ENCODE measurements at regions not wholly inside any gene's neighbourhood (a gene's known extent, or its start where the extent isn't known, plus 50 kb on each side); places are given as distances from the start of the nearest gene placed in this dataset.

GRCh38 chr5:128633901-128634300 lies 95.9 kb upstream of the FBN2 start:
- H3K27ac ChIP-seq (ENCODE audit: low read length), result no peak overlapping the region
- intact Hi-C loops (cut with DNase I), result no loop called here
- no peaks in the 10 kb centered on the region for H3K9me3 ChIP-seq (ENCODE audit: control insufficient read depth, low read length)
- DNase-seq, result no peak
- no peaks in the 10 kb centered on the region for H3K27me3 ChIP-seq (ENCODE audit: control insufficient read depth, insufficient read depth)
- WGBS, result 92% methylated on average over 3 of the region's 3 CpGs
- ATAC-seq, result no peak
- no peak overlapping the region for H3K4me3 ChIP-seq (ENCODE audit: low read length)
- no peaks in the 10 kb centered on the region for H3K4me1 ChIP-seq (ENCODE audit: control insufficient read depth, insufficient read depth, low read length)

GRCh38 chr5:128635379-128635778 lies 97.3 kb upstream of the FBN2 start:
- Histone ChIP-seq H3K27me3 (ENCODE audit: control insufficient read depth, insufficient read depth) (no peaks in the 10 kb centered on the region), H3K9me3 (ENCODE audit: control insufficient read depth, low read length) (no peaks in the 10 kb centered on the region), H3K27ac (ENCODE audit: low read length) (no peak overlapping the region), H3K4me1 (ENCODE audit: control insufficient read depth, insufficient read depth, low read length) (no peaks in the 10 kb centered on the region), H3K4me3 (ENCODE audit: low read length) (no peak overlapping the region)
- no peak for DNase-seq
- 90% methylated on average over 6 of the region's 6 CpGs for WGBS
- ATAC-seq, result no peak
- intact Hi-C loops (cut with DNase I), result no loop called here

GRCh38 chr5:128636361-128636760 lies 98.3 kb upstream of the FBN2 start:
- Histone ChIP-seq H3K4me3 (ENCODE audit: low read length) (no peak overlapping the region), H3K4me1 (ENCODE audit: control insufficient read depth, insufficient read depth, low read length) (no peaks in the 10 kb centered on the region), H3K9me3 (ENCODE audit: control insufficient read depth, low read length) (no peaks in the 10 kb centered on the region), H3K27me3 (ENCODE audit: control insufficient read depth, insufficient read depth) (no peaks in the 10 kb centered on the region), H3K27ac (ENCODE audit: low read length) (no peak overlapping the region)
- 92% methylated on average over 1 of the region's 1 CpG for WGBS
- intact Hi-C loops (cut with DNase I), result no loop called here
- DNase-seq, result no peak
- ATAC-seq, result no peak

- H3K27me3 ChIP-seq (ENCODE audit: control insufficient read depth, insufficient read depth), result no peaks in the 10 kb centered on the region
- no peak for ATAC-seq
- intact Hi-C loops (cut with DNase I), result no loop called here
- no peaks in the 10 kb centered on the region for H3K4me1 ChIP-seq (ENCODE audit: control insufficient read depth, insufficient read depth, low read length)
- no peak for DNase-seq
- no peak overlapping the region for H3K27ac ChIP-seq (ENCODE audit: low read length)
- WGBS, result 60% methylated on average over 4 of the region's 4 CpGs
- H3K9me3 ChIP-seq (ENCODE audit: control insufficient read depth, low read length), result no peaks in the 10 kb centered on the region
- H3K4me3 ChIP-seq (ENCODE audit: low read length), result no peak overlapping the region
Measured at GRCh38 chr5:128637031-128637430, 99.0 kb upstream of the FBN2 start.

GRCh38 chr5:128641861-128642260 lies 103.8 kb upstream of the FBN2 start:
- WGBS, result 82% methylated on average over 1 of the region's 1 CpG
- Histone ChIP-seq H3K27me3 (ENCODE audit: control insufficient read depth, insufficient read depth) (no peaks in the 10 kb centered on the region), H3K4me3 (ENCODE audit: low read length) (no peak overlapping the region), H3K27ac (ENCODE audit: low read length) (no peak overlapping the region), H3K9me3 (ENCODE audit: control insufficient read depth, low read length) (no peaks in the 10 kb centered on the region), H3K4me1 (ENCODE audit: control insufficient read depth, insufficient read depth, low read length) (no peaks in the 10 kb centered on the region)
- ATAC-seq (no peak), DNase-seq (no peak)
- intact Hi-C loops (cut with DNase I), result no loop called here

GRCh38 chr5:128644863-128645262 lies 106.8 kb upstream of the FBN2 start:
- Histone ChIP-seq H3K27ac (ENCODE audit: low read length) (no peak overlapping the region), H3K4me3 (ENCODE audit: low read length) (no peak overlapping the region), H3K4me1 (ENCODE audit: control insufficient read depth, insufficient read depth, low read length) (no peaks in the 10 kb centered on the region), H3K9me3 (ENCODE audit: control insufficient read depth, low read length) (no peaks in the 10 kb centered on the region), H3K27me3 (ENCODE audit: control insufficient read depth, insufficient read depth) (no peaks in the 10 kb centered on the region)
- intact Hi-C loops (cut with DNase I), result no loop called here
- ATAC-seq (no peak), DNase-seq (no peak)
- 39% methylated on average over 4 of the region's 4 CpGs for WGBS

- ATAC-seq (no peak), DNase-seq (no peak)
- WGBS, result 74% methylated on average over 1 of the region's 1 CpG
- Histone ChIP-seq H3K4me3 (ENCODE audit: low read length) (no peak overlapping the region), H3K9me3 (ENCODE audit: control insufficient read depth, low read length) (no peaks in the 10 kb centered on the region), H3K27me3 (ENCODE audit: control insufficient read depth, insufficient read depth) (no peaks in the 10 kb centered on the region), H3K4me1 (ENCODE audit: control insufficient read depth, insufficient read depth, low read length) (no peaks in the 10 kb centered on the region), H3K27ac (ENCODE audit: low read length) (no peak overlapping the region)
- intact Hi-C loops (cut with DNase I), result no loop called here
Measured at GRCh38 chr5:128645581-128645980, 107.5 kb upstream of the FBN2 start.

- H3K4me3 ChIP-seq (ENCODE audit: low read length), result no peak overlapping the region
- no peak overlapping the region for H3K27ac ChIP-seq (ENCODE audit: low read length)
- no peak for DNase-seq
- no peaks in the 10 kb centered on the region for H3K9me3 ChIP-seq (ENCODE audit: control insufficient read depth, low read length)
- WGBS, result 90% methylated on average over 2 of the region's 2 CpGs
- intact Hi-C loops (cut with DNase I), result no loop called here
- H3K4me1 ChIP-seq (ENCODE audit: control insufficient read depth, insufficient read depth, low read length), result no peaks in the 10 kb centered on the region
- H3K27me3 ChIP-seq (ENCODE audit: control insufficient read depth, insufficient read depth), result no peaks in the 10 kb centered on the region
- no peak for ATAC-seq
Measured at GRCh38 chr5:128646176-128646575, 108.1 kb upstream of the FBN2 start.

- no peak for DNase-seq
Measured at GRCh38 chr5:128649192-128649591, 111.1 kb upstream of the FBN2 start.

GRCh38 chr5:128662997-128663396 lies 125.0 kb upstream of the FBN2 start:
- Histone ChIP-seq H3K4me3 (ENCODE audit: low read length) (no peak overlapping the region), H3K27ac (ENCODE audit: low read length) (no peak overlapping the region), H3K9me3 (ENCODE audit: control insufficient read depth, low read length) (no peaks in the 10 kb centered on the region), H3K4me1 (ENCODE audit: control insufficient read depth, insufficient read depth, low read length) (no peaks in the 10 kb centered on the region), H3K27me3 (ENCODE audit: control insufficient read depth, insufficient read depth) (no peaks in the 10 kb centered on the region)
- intact Hi-C loops (cut with DNase I), result no loop called here
- 77% methylated on average over 2 of the region's 2 CpGs for WGBS
- DNase-seq (no peak), ATAC-seq (no peak)

More at GRCh38 chr5:128649192-128649591, 111.1 kb upstream of the FBN2 start:
- Histone ChIP-seq H3K4me3 (ENCODE audit: low read length) (no peak overlapping the region), H3K9me3 (ENCODE audit: control insufficient read depth, low read length) (no peaks in the 10 kb centered on the region), H3K27ac (ENCODE audit: low read length) (no peak overlapping the region), H3K27me3 (ENCODE audit: control insufficient read depth, insufficient read depth) (no peaks in the 10 kb centered on the region), H3K4me1 (ENCODE audit: control insufficient read depth, insufficient read depth, low read length) (no peaks in the 10 kb centered on the region)
- intact Hi-C loops (cut with DNase I), result no loop called here
- ATAC-seq, result no peak

GRCh38 chr5:128665747-128666355 lies 127.8 kb upstream of the FBN2 start:
- Histone ChIP-seq H3K4me1 (ENCODE audit: control insufficient read depth, insufficient read depth, low read length) (no peaks in the 10 kb centered on the region), H3K27ac (ENCODE audit: low read length) (no peak overlapping the region), H3K9me3 (ENCODE audit: control insufficient read depth, low read length) (no peaks in the 10 kb centered on the region), H3K27me3 (ENCODE audit: control insufficient read depth, insufficient read depth) (no peaks in the 10 kb centered on the region), H3K4me3 (ENCODE audit: low read length) (no peak overlapping the region)
- intact Hi-C loops (cut with DNase I), result loop anchor here in 1 of 4 donors (5.0 kb wide), 1 partner anchor 181 kb away; no protein-coding TSS in a partner anchor
- no peak for ATAC-seq
- WGBS, result 80% methylated on average over 5 of the region's 5 CpGs
- DNase-seq, result no peak

GRCh38 chr5:128667152-128667551 lies 129.1 kb upstream of the FBN2 start:
- no peaks in the 10 kb centered on the region for H3K9me3 ChIP-seq (ENCODE audit: control insufficient read depth, low read length)
- no peak for ATAC-seq
- H3K4me3 ChIP-seq (ENCODE audit: low read length), result no peak overlapping the region
- no peaks in the 10 kb centered on the region for H3K27me3 ChIP-seq (ENCODE audit: control insufficient read depth, insufficient read depth)
- H3K4me1 ChIP-seq (ENCODE audit: control insufficient read depth, insufficient read depth, low read length), result no peaks in the 10 kb centered on the region
- no peak overlapping the region for H3K27ac ChIP-seq (ENCODE audit: low read length)
- WGBS, result 90% methylated on average over 1 of the region's 1 CpG
- no peak for DNase-seq
- intact Hi-C loops (cut with DNase I), result loop anchor here in 1 of 4 donors (5.0 kb wide), 1 partner anchor 180 kb away; no protein-coding TSS in a partner anchor
